Panc1 (cell line): ENCODE measurements at regions not wholly inside any gene's neighbourhood (a gene's known extent, or its start where the extent isn't known, plus 50 kb on each side); places are given as distances from the start of the nearest gene placed in this dataset.

Experiments used
- ATAC-seq: fragments of 200-7000 bp; cut with Tn5 transposase; 2 replicates; pipeline ENCODE4 v1.9.1; 2020; ENCODE audit warnings: mild to moderate bottlenecking, moderate library complexity
- BruUV-seq: library from RNA; stranded (reverse); fragments of 400-500 nt; replicated peaks from 2 replicates; lab custom pipeline; 2021; lab: Mats Ljungman, UMichigan
- CTCF ChIA-PET: fragments of 300-600 bp; sonication (Branson Sonifier 250); formaldehyde crosslinking; loops from one replicate; lab custom pipeline; 2022; ENCODE audit warnings: antibody characterized with exemption; lab: Charles Lee
- POLR2A ChIA-PET: fragments of 300-600 bp; sonication (Branson Sonifier 250); formaldehyde crosslinking; loops from one replicate; lab custom pipeline; 2022; ENCODE audit warnings: antibody characterized with exemption; lab: Charles Lee
- DNase-seq: peaks from one replicate; pipeline ENCODE4 v3.0.0-alpha.2; 2010; ENCODE audit warnings: low read depth, low spot score
- H3K27ac ChIP-seq: 2 replicates; pipeline ENCODE4 v1.5.1; 2011; ENCODE audit warnings: mild to moderate bottlenecking, low read length, inconsistent platforms
- H3K27me3 ChIP-seq: fragments of 200-500 bp; sonication (Bioruptor generic); 2 replicates; pipeline ENCODE4 v1.6.0; 2014; ENCODE audit warnings: low read length, inconsistent platforms; ENCODE audit not compliant: control insufficient read depth, insufficient read depth
- H3K36me3 ChIP-seq: fragments of 200-500 bp; sonication (Bioruptor generic); 2 replicates; pipeline ENCODE4 v1.5.1; 2014; ENCODE audit warnings: inconsistent platforms, mild to moderate bottlenecking, low read length, moderate library complexity; ENCODE audit not compliant: control insufficient read depth, insufficient read depth
- H3K4me1 ChIP-seq: 2 replicates; pipeline ENCODE4 v1.5.1; 2011; ENCODE audit warnings: inconsistent platforms, mild to moderate bottlenecking, low read length, moderate library complexity; ENCODE audit not compliant: control insufficient read depth, insufficient read depth
- H3K4me3 ChIP-seq, 2 experiments: 2 replicates each; pipeline ENCODE4 v1.5.1; 2011 to 2012; ENCODE audit warnings: low read depth in 2 of 2, low read length in 2 of 2, mild to moderate bottlenecking in 2 of 2, inconsistent platforms in 1 of 2, moderate library complexity in 1 of 2
- H3K9me3 ChIP-seq: fragments of 200-500 bp; sonication (Bioruptor generic); 2 replicates; pipeline ENCODE4 v1.5.1; 2014; ENCODE audit warnings: low read depth, mild to moderate bottlenecking, inconsistent platforms, low read length, moderate library complexity; ENCODE audit not compliant: control insufficient read depth, insufficient read depth
- CTCF ChIP-seq: fragments of 450-650 bp; IDR thresholded peaks from 2 replicates; pipeline ENCODE4 v1.5.1; 2017; ENCODE audit warnings: mild to moderate bottlenecking
- POLR2AphosphoS5 ChIP-seq: IDR thresholded peaks from 2 replicates; pipeline ENCODE4 v1.6.1; 2012; ENCODE audit warnings: mild to moderate bottlenecking, low read depth, low read length, moderate library complexity
- REST ChIP-seq, 2 experiments: IDR thresholded peaks; 2 replicates each; pipeline ENCODE4 v1.6.1; 2011 to 2012; ENCODE audit warnings: low read depth in 2 of 2, control low read depth in 1 of 2, low read length in 1 of 2, mild to moderate bottlenecking in 1 of 2, moderate library complexity in 1 of 2; ENCODE audit not compliant: insufficient read depth in 1 of 2
- SIN3A ChIP-seq: IDR thresholded peaks from 2 replicates; pipeline ENCODE4 v1.6.1; 2012; ENCODE audit warnings: low read depth, mild to moderate bottlenecking, low read length, moderate library complexity, borderline replicate concordance; ENCODE audit not compliant: insufficient read depth
- TCF7L2 ChIP-seq: IDR thresholded peaks from 2 replicates; pipeline ENCODE4 v1.6.1; 2011; ENCODE audit warnings: mild to moderate bottlenecking, low read depth, low read length, inconsistent platforms
- in situ Hi-C: cut with HindIII; loops from 2 replicates; pipeline ENCODE4 v1.10.0; 2016; ENCODE audit warnings: low sequenced_read_pairs, low pct_unique_long_range_greater_than_20kb
- intact Hi-C: fragments of 100-400 bp; cut with micrococcal nuclease; formaldehyde crosslinking; loops from one replicate; pipeline ENCODE4 v1.10.0; 2022; ENCODE audit not compliant: unreplicated experiment

- no TSS peak for BruUV-seq
- ChIA-PET POLR2A (no interaction called here), CTCF (no interaction called here)
- Histone ChIP-seq H3K36me3 (no peaks in the 10 kb centered on the region), H3K9me3 (no peaks in the 10 kb centered on the region), H3K27me3 (no peaks in the 10 kb centered on the region), H3K4me1 (no peaks in the 10 kb centered on the region), H3K27ac (no peak overlapping the region), H3K4me3 (no peak overlapping the region)
- in situ Hi-C loops (no loop called here), intact Hi-C loops (no loop called here)
- DNase-seq = no peak
- no peak for ATAC-seq
- TF ChIP-seq CTCF (no peak), POLR2AphosphoS5 (no peak), SIN3A (no peak), TCF7L2 (no peak), REST (IDR thresholded peaks at IDR 0.05; ENCODE audit: insufficient read depth in 1 of 2, low read depth in 2 of 2, low read length in 1 of 2) (no peak)
Observed at GRCh38 chr10:78868048-78868447, 200.7 kb upstream of the ZMIZ1 start.

- intact Hi-C loops = no loop called here
- CTCF ChIA-PET = no interaction called here
- DNase-seq = no peak
Observed at GRCh38 chr10:78868456-78868855, 200.3 kb upstream of the ZMIZ1 start.

More at GRCh38 chr10:78868456-78868855, 200.3 kb upstream of the ZMIZ1 start:
- no TSS peak for BruUV-seq
- H3K4me3 ChIP-seq = no peak overlapping the region
- TF ChIP-seq POLR2AphosphoS5 (no peak), REST (IDR thresholded peaks at IDR 0.05; ENCODE audit: insufficient read depth in 1 of 2, low read depth in 2 of 2, low read length in 1 of 2) (no peak), SIN3A (no peak), TCF7L2 (no peak), CTCF (no peak)
- in situ Hi-C loops = no loop called here
- H3K27ac ChIP-seq = no peak overlapping the region
- H3K4me1 ChIP-seq = no peaks in the 10 kb centered on the region
- no peaks in the 10 kb centered on the region for H3K9me3 ChIP-seq
- H3K27me3 ChIP-seq = no peaks in the 10 kb centered on the region
- POLR2A ChIA-PET = no interaction called here
- no peaks in the 10 kb centered on the region for H3K36me3 ChIP-seq
- no peak for ATAC-seq
